Stimulated activated CD8-positive, alpha-beta memory T cell treated with anti-CD3 and anti-CD28 coated beads, Interleukin-15, amount 100 ng/mL, for 48 hours (primary cell): ENCODE measurements at regions not wholly inside any gene's neighbourhood (a gene's known extent, or its start where the extent isn't known, plus 50 kb on each side); places are given as distances from the start of the nearest gene placed in this dataset.
A peak's percentile ranks its signal among the peaks of the same experiment; 100 is the strongest.
"Not testable (repeated sequence)": the region's sequence is repeated elsewhere in the genome, so short reads cannot be mapped to it uniquely, and the experiment has no call there.

Source experiments
- DNase-seq, 2 donors: peaks; one replicate each; pipeline ENCODE4 v3.0.0-alpha.2; 2020; ENCODE audit warnings: low read depth in 2 of 2

DNA sequence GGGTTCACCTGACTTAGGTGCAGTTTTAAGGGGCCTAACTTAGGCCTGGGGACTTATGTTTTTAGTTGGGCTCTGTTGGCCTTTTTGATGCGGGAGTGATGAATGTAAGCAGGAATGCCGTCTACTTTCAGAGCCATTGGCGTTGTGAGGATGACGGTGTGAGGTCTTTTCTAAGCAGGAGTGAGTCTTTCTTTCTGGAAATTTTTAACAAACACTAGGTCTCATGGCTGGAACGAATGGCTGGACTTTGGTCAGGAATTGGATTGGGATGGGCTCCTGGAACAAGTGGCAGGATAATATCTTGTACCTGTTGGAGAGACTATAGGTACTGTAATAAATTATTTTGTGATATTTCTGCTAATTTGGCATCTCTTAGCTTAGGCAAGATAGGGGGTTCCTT is 163.9 kb upstream of the CCZ1B start:
- DNase-seq = not testable (repeated sequence)

DNA sequence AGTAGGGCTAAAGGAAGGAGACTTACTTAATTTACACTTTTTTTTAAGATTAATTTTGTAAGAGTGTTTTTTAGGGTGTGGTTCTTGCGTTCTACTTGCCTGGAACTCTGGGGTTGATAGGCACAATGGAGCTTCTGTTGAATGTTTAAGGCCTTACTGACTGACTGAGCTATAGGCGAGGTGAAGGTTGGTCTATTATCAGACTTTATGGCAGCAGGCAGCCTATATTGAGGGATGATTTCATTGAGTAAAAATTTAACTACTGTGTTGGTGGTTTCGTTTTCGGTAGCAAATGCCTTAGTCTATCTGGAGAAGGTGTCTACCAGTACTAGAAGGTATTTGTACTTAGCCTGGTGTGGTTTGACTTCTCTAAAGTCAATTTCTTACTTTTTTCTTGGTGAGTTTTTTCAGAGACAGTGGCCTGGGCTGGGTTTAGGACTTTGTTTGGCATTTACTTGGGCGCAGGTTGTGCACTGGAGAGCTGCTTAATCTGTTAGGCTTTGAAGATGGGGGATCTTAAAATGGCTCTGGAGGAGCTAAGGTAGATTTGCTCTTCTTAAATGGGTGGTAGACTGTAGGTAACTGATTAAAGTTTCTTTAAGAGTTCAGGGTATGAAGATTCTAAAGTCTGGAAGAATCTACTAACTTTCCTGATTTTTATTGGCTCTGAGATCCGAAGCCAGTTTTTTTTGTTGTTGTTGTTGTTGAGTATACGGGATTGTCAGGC is 164.5 kb upstream of the CCZ1B start:
- DNase-seq = not testable (repeated sequence)

- DNase-seq = peak in 1 of 2 donors; percentile 18
Measured at GRCh38 chr7:6991169-6991611, 165.1 kb upstream of the CCZ1B start.

DNA sequence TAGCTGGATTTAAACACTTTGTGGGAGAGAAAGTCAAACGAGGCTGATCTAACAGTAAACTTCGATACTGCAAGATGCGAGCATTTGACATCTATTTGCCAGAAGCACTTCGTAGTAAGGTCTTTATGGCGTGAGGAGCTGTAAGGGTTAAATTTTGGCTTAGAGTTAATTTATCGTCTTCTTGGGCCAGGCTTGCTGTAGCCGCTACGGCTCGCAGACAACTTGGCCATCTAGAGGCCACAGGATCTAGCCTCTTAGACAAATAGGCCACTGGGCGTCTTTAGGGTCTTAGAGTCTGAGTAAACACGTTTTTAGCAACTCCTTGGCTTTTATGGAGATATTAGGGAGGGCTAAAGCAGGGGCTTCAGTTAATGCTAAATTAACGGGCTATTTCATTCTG is 165.6 kb upstream of the CCZ1B start:
- DNase-seq = not testable (repeated sequence)

DNA sequence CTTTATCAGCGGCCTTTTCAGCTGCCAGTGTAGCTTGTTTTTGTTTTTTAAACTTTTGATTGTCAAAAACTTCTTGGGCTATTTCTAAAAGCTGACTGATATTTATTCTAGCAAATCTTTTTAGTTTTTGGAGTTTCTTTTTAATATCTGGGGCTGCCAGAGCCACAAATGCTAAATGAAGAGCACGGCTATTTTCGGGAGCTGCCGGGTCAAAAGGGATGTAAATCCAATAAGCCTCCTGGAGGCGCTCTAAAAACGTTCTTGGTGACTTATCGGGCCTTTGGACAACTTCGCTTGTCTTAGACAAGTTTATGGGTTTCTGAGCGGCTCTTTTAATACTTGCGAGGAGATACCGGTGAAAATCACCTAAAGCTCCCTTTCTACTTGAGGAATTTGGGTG is 166.1 kb upstream of the CCZ1B start:
- DNase-seq = not testable (repeated sequence)

GRCh38 chr7:6995026-6995425 is 169.0 kb upstream of the CCZ1B start:
- DNase-seq = not testable (repeated sequence)

- DNase-seq = not testable (repeated sequence)
Measured at GRCh38 chr7:6995493-6996289, 169.6 kb upstream of the CCZ1B start.

- DNase-seq = not testable (repeated sequence)
Measured at GRCh38 chr7:6999067-6999666, 173.1 kb upstream of the CCZ1B start.

DNA sequence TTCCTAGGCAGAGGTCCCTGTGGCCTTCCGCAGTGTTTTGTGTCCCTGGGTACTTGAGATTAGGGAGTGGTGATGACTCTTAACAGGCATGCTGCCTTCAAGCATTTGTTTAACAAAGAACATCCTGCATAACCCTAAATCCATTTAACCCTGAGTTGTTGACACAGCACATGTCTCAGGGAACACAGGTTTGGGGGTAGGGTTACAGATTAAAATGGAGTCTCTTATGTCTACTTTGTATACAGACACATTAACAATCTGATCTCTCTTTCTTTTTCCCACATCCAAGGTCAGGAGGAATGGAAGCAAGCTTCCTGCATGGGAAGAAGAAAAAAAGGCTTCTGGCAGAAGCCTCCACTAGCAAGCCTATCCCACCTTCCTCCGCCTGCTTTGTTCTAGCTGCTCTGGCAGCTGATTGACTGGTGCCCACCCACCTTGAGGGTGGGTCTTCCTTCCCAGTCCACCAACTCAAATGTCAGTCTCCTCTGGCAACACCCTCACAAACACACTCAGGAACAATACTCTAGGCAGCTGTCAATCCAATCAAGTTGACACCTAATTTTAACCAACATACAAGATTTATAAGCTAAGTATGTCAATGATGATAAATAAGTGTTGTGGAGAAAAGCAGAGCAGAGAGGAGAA is 176.5 kb upstream of the CCZ1B start:
- DNase-seq = no peak

GRCh38 chr7:7005303-7005702 is 177.0 kb upstream of the C1GALT1 start:
- no peak for DNase-seq

- DNase-seq = not testable (repeated sequence)
Measured at GRCh38 chr7:7005949-7006348, 176.4 kb upstream of the C1GALT1 start.

- DNase-seq = not testable (repeated sequence)
Measured at GRCh38 chr7:7011241-7011640, 171.1 kb upstream of the C1GALT1 start.

DNA sequence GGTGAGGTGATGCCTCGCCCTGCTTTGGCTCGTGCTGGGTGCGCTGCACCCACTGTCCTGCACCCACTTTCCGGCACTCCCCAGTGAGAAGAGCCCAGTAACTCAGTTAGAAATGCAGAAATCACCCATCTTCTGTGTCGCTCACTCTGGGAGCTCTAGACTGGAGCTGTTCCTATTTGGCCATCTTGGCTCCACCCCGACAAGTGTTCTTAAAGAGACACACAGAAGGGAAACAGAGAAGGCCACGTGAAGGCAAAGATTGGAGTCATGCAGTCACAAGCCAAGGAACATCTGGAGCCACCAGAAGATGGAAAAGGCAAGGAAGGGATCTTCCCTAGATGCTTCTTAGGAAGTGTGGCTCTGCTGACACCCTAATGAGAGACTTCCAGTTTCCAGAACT is 170.6 kb upstream of the C1GALT1 start:
- not testable (repeated sequence) for DNase-seq

- no peak for DNase-seq
Measured at GRCh38 chr7:7014827-7015595, 167.3 kb upstream of the C1GALT1 start.

DNA sequence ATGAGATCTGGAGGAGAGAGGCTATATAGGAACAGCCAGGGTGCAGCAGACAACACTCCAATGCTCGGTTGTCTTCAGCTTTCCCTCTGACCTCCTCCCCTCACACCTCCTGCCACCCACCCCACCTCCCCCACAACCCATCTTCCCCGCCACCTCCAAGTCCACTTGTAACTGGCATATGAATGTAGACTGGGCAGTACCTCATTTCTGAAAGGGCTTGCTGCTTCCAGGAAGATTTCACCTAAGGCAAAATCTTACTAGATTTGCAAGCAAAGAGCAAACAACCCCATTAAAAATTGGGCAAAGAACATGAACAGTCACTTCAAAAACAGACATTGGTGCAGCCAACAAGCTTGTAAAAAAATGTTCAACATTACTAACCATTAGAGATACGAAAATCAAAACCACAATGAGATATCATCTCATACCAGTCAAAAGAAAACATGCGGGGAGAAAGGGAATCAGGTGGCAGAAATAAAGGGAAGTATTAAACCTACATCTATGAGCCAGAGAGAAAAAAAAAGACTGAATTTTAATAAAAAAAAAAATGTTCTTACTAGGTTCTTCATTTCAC is 164.6 kb upstream of the C1GALT1 start:
- no peak for DNase-seq

GRCh38 chr7:7018290-7018689 is 164.1 kb upstream of the C1GALT1 start:
- no peak for DNase-seq

DNA sequence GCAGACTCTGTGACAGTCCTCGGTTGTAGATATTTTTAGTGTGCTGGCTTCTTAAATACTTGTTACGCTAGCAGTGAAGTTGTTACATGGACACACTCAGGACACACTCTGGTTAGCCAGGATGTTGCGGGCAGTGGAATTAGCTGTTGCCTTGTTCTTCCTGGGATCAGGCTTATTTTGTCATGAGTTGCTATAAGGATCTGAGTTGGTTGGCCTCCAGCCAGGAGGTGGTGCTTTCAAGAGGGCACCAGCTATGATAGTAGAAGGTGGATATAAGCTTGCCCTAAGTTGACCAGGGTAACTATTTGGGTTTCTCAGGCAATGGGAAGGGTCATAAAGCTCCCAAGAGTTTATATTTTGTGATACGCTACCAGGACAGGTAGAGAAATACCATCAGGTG is 150.1 kb upstream of the C1GALT1 start:
- no peak for DNase-seq

DNA sequence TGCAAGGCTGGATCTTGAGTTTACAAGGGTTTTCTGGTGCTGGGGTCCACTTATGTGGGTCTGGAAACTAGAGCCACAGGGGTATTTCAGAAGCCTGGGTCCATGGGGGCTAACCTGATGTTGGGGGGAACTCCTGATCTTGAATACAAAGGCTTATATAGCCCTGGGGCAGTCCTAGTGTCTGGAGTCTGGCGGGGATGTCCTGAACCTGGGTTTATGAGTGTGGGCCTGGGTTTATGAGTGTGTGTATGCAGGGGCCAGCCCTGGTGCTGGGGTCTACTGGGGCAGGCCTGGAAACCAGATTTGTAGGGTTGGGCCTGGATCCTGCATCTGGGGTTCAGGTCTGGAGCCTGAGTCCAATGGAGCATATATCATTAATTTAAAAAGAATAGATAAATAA is 146.5 kb upstream of the C1GALT1 start:
- no peak for DNase-seq

DNA sequence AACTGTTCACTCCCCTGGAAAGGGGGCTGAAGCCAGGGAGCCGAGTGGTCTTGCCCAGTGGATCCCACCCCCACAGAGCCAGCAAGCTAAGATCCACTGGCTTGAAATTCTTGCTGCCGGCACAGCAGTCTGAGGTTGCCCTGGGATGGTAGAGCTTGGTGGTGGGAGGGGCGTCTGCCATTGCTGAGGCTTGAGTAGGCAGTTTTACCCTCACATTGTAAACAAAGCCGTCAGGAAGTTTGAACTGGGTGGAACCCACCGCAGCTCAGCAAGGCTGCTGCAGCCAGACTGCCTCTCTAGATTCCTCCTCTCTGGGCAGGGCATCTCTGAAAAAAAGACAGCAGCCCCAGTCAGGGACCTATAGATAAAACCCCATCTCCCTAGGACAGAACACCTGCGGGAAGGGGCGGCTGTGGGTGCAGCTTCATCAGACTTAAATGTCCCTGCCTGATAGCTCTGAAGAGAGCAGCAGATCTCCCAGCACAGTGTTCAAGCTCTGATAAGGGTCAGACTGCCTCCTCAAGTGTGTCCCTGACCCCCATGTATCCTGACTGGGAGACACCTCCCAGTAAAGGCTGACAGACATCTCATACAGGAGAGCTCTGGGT is 140.0 kb upstream of the C1GALT1 start:
- DNase-seq = not testable (repeated sequence)

GRCh38 chr7:7044806-7045205 is 137.5 kb upstream of the C1GALT1 start:
- no peak for DNase-seq

GRCh38 chr7:7048213-7048612 is 134.1 kb upstream of the C1GALT1 start:
- no peak for DNase-seq
